Transverse colon (tissue), 4 donors: ENCODE measurements at regions not wholly inside any gene's neighbourhood (a gene's known extent, or its start where the extent isn't known, plus 50 kb on each side); places are given as distances from the start of the nearest gene placed in this dataset.

Experiments used
- DNase-seq: peaks from one replicate; pipeline ENCODE4 v3.0.0-alpha.2; 2019
- H3K27ac ChIP-seq, 4 donors: fragments of 200-600 bp; sonication (generic); 2 replicates each; pipeline ENCODE4 v1.5.1; 2016 to 2018; ENCODE audit warnings: inconsistent platforms in 4 of 4
- H3K27me3 ChIP-seq: fragments of 200-600 bp; sonication (generic); 2 replicates; pipeline ENCODE4 v1.5.1; 2017; ENCODE audit warnings: inconsistent platforms
- H3K36me3 ChIP-seq, 4 donors: fragments of 200-600 bp; sonication (generic); 2 replicates each; pipeline ENCODE4 v1.5.1; 2017 to 2019; ENCODE audit warnings: inconsistent platforms in 4 of 4
- H3K4me1 ChIP-seq, 4 donors: fragments of 200-600 bp; sonication (generic); 2 replicates each; pipeline ENCODE4 v1.5.1; 2017 to 2020; ENCODE audit warnings: inconsistent platforms in 4 of 4
- H3K4me3 ChIP-seq, 4 donors: fragments of 200-600 bp; sonication (generic); 1 replicate in 1 of 4; 2 replicates in 3 of 4; pipeline versions ENCODE4 v1.5.1 to v1.6.1; 2017 to 2019; ENCODE audit warnings: inconsistent platforms in 4 of 4
- H3K9me3 ChIP-seq, 2 donors: fragments of 200-600 bp; sonication (generic); 2 replicates each; pipeline ENCODE4 v1.5.1; 2017 to 2019; ENCODE audit warnings: inconsistent platforms in 2 of 2
- CTCF ChIP-seq, 5 experiments: fragments of 200-600 bp in 3 of 5; fragments of 450-650 bp in 2 of 5; sonication (generic) in 3 of 5; IDR thresholded peaks; 1 replicate in 2 of 5; 2 replicates in 3 of 5; pipeline ENCODE4 v1.5.1; 2016 to 2017; ENCODE audit warnings: antibody characterized with exemption in 5 of 5, inconsistent platforms in 3 of 5, mild to moderate bottlenecking in 2 of 5, moderate library complexity in 1 of 5
- EP300 ChIP-seq: sonication (generic); formaldehyde crosslinking; IDR thresholded peaks from one replicate; pipeline ENCODE4 v1.6.1; 2017; ENCODE audit warnings: antibody characterized with exemption, low read depth
- POLR2A ChIP-seq: fragments of 450-650 bp; IDR thresholded peaks from one replicate; pipeline ENCODE4 v1.6.1; 2016; ENCODE audit warnings: antibody characterized with exemption, mild to moderate bottlenecking, moderate library complexity
- POLR2AphosphoS5 ChIP-seq, 3 donors: sonication (generic); formaldehyde crosslinking; IDR thresholded peaks; one replicate each; pipeline ENCODE4 v1.6.1; 2016; ENCODE audit warnings: antibody characterized with exemption in 3 of 3
- WGBS, 2 donors: methylation state at CpG; one replicate each; pipeline ENCODE4 v1.1.5; 2018; ENCODE audit warnings: low coverage in 1 of 2; 5-methylcytosine and 5-hydroxymethylcytosine counted together
- in situ Hi-C, 4 donors: fragments of 200-750 bp; cut with MboI; loops; one replicate each; pipeline versions ENCODE4 v1.15.0 to v1.15.1; 2017; ENCODE audit warnings: low sequenced_read_pairs in 3 of 4, low pct_ligation_motif_present in 1 of 4, low pct_unique_long_range_greater_than_20kb in 1 of 4
- intact Hi-C: fragments of 100-400 bp; cut with DNase I; formaldehyde crosslinking; loops from one replicate; pipeline ENCODE4 v1.15.1; 2023; ENCODE audit warnings: low total_unique reads

GRCh38 chr11:26017903-26018302 is 314.0 kb upstream of the ANO3 start:
- Histone ChIP-seq H3K36me3 (no peaks in the 10 kb centered on the region), H3K27ac (no peak overlapping the region), H3K9me3 (no peaks in the 10 kb centered on the region), H3K4me3 (no peak overlapping the region), H3K4me1 (peaks cover 0 to 13% (median 7%) of the 10 kb centered on the region in 4 donors), H3K27me3 (no peaks in the 10 kb centered on the region)
- TF ChIP-seq EP300 (no peak), POLR2A (no peak), POLR2AphosphoS5 (IDR thresholded peaks at IDR 0.05) (no peak), CTCF (IDR thresholded peaks at IDR 0.05) (no peak)
- intact Hi-C loops = no loop called here
- in situ Hi-C loops = no loop called here
- 64% methylated on average over 2 of the region's 2 CpGs; no CpG with 5 or more reads in 1 of the 2 donors for WGBS, 2 donors
- no peak for DNase-seq

- in situ Hi-C loops (no loop called here), intact Hi-C loops (no loop called here)
- Histone ChIP-seq H3K4me1 (peaks cover 0 to 13% (median 7%) of the 10 kb centered on the region in 4 donors), H3K4me3 (no peak overlapping the region), H3K9me3 (no peaks in the 10 kb centered on the region), H3K27me3 (no peaks in the 10 kb centered on the region), H3K36me3 (no peaks in the 10 kb centered on the region), H3K27ac (no peak overlapping the region)
- no peak for DNase-seq
- TF ChIP-seq POLR2AphosphoS5 (IDR thresholded peaks at IDR 0.05) = no peak
- TF ChIP-seq POLR2A = no peak
- no peak for TF ChIP-seq CTCF (IDR thresholded peaks at IDR 0.05)
- TF ChIP-seq EP300 = no peak
Measured at GRCh38 chr11:26018336-26018735, 313.6 kb upstream of the ANO3 start.

GRCh38 chr11:26019386-26019785 is 312.5 kb upstream of the ANO3 start:
- TF ChIP-seq EP300 (no peak), CTCF (IDR thresholded peaks at IDR 0.05) (no peak), POLR2AphosphoS5 (IDR thresholded peaks at IDR 0.05) (no peak), POLR2A (no peak)
- no peak for DNase-seq
- H3K4me3 ChIP-seq = no peak overlapping the region
- peaks cover 0 to 13% (median 7%) of the 10 kb centered on the region in 4 donors for H3K4me1 ChIP-seq
- intact Hi-C loops = no loop called here
- WGBS, 2 donors = 80 to 82% methylated on average over 3 of the region's 3 CpGs
- in situ Hi-C loops = no loop called here
- no peak overlapping the region for H3K27ac ChIP-seq
- H3K27me3 ChIP-seq = no peaks in the 10 kb centered on the region
- no peaks in the 10 kb centered on the region for H3K9me3 ChIP-seq
- H3K36me3 ChIP-seq = no peaks in the 10 kb centered on the region

GRCh38 chr11:26021017-26021416 is 310.9 kb upstream of the ANO3 start:
- in situ Hi-C loops = no loop called here
- intact Hi-C loops = no loop called here
- H3K4me1 ChIP-seq = peaks cover 0 to 13% (median 7%) of the 10 kb centered on the region in 4 donors
- H3K27ac ChIP-seq = no peak overlapping the region
- no peak for DNase-seq
- TF ChIP-seq EP300 = no peak
- no peak for TF ChIP-seq POLR2AphosphoS5 (IDR thresholded peaks at IDR 0.05)
- no peak for TF ChIP-seq CTCF (IDR thresholded peaks at IDR 0.05)
- TF ChIP-seq POLR2A = no peak
- no peaks in the 10 kb centered on the region for H3K9me3 ChIP-seq
- no peak overlapping the region for H3K4me3 ChIP-seq
- no peaks in the 10 kb centered on the region for H3K27me3 ChIP-seq
- no peaks in the 10 kb centered on the region for H3K36me3 ChIP-seq
- WGBS, 2 donors = 58 to 90% methylated on average over 1 of the region's 1 CpG
